MG63 (cell line): ENCODE measurements at regions not wholly inside any gene's neighbourhood (a gene's known extent, or its start where the extent isn't known, plus 50 kb on each side); places are given as distances from the start of the nearest gene placed in this dataset.

Source experiments
- DNase-seq: peaks from one replicate; pipeline ENCODE4 v3.0.0-alpha.2; 2020
- H3K27me3 ChIP-seq: fragments of 250-450 bp; sonication (Bioruptor Pico); 2 replicates; pipeline ENCODE4 v1.5.1; 2020; ENCODE audit warnings: mild to moderate bottlenecking, moderate library complexity
- H3K36me3 ChIP-seq: fragments of 250-450 bp; sonication (Bioruptor Pico); 2 replicates; pipeline ENCODE4 v1.5.1; 2020; ENCODE audit warnings: mild to moderate bottlenecking, moderate library complexity
- H3K4me3 ChIP-seq: fragments of 250-450 bp; sonication (Bioruptor Pico); 2 replicates; pipeline ENCODE4 v1.5.1; 2020; ENCODE audit warnings: mild to moderate bottlenecking, moderate library complexity
- H3K9me3 ChIP-seq: fragments of 250-450 bp; sonication (Bioruptor Pico); 2 replicates; pipeline ENCODE4 v1.5.1; 2020; ENCODE audit warnings: mild to moderate bottlenecking, moderate library complexity

GRCh38 chr4:187215438-187215837 is 491.8 kb upstream of the FAT1 start:
- no peaks in the 10 kb centered on the region for H3K9me3 ChIP-seq
- no peak for DNase-seq

GRCh38 chr4:187218705-187219245 is 495.1 kb upstream of the FAT1 start:
- Histone ChIP-seq H3K4me3 (peak overlapping the region; percentile 3; the same call in 1 of the 2 replicates), H3K27me3 (no peaks in the 10 kb centered on the region), H3K36me3 (no peaks in the 10 kb centered on the region), H3K9me3 (no peaks in the 10 kb centered on the region)
- DNase-seq = no peak

More at GRCh38 chr4:187215438-187215837, 491.8 kb upstream of the FAT1 start:
- Histone ChIP-seq H3K27me3 (no peaks in the 10 kb centered on the region), H3K4me3 (no peak overlapping the region), H3K36me3 (no peaks in the 10 kb centered on the region)

- Histone ChIP-seq H3K27me3 (no peaks in the 10 kb centered on the region), H3K9me3 (no peaks in the 10 kb centered on the region), H3K36me3 (no peaks in the 10 kb centered on the region), H3K4me3 (no peak overlapping the region)
- no peak for DNase-seq
These were observed 500.9 kb upstream of the FAT1 start for GRCh38 chr4:187224560-187224959.

- no peaks in the 10 kb centered on the region for H3K9me3 ChIP-seq
- DNase-seq = no peak
- H3K4me3 ChIP-seq = no peak overlapping the region
- no peaks in the 10 kb centered on the region for H3K36me3 ChIP-seq
- H3K27me3 ChIP-seq = no peaks in the 10 kb centered on the region
These were observed 504.4 kb upstream of the FAT1 start for GRCh38 chr4:187227907-187228704.

GRCh38 chr4:187232196-187232595 is 508.5 kb upstream of the FAT1 start:
- DNase-seq = no peak
- Histone ChIP-seq H3K36me3 (no peaks in the 10 kb centered on the region), H3K27me3 (no peaks in the 10 kb centered on the region), H3K4me3 (no peak overlapping the region), H3K9me3 (no peaks in the 10 kb centered on the region)

GRCh38 chr4:187232796-187233195 is 509.1 kb upstream of the FAT1 start:
- H3K9me3 ChIP-seq = no peaks in the 10 kb centered on the region
- H3K27me3 ChIP-seq = no peaks in the 10 kb centered on the region

DNA sequence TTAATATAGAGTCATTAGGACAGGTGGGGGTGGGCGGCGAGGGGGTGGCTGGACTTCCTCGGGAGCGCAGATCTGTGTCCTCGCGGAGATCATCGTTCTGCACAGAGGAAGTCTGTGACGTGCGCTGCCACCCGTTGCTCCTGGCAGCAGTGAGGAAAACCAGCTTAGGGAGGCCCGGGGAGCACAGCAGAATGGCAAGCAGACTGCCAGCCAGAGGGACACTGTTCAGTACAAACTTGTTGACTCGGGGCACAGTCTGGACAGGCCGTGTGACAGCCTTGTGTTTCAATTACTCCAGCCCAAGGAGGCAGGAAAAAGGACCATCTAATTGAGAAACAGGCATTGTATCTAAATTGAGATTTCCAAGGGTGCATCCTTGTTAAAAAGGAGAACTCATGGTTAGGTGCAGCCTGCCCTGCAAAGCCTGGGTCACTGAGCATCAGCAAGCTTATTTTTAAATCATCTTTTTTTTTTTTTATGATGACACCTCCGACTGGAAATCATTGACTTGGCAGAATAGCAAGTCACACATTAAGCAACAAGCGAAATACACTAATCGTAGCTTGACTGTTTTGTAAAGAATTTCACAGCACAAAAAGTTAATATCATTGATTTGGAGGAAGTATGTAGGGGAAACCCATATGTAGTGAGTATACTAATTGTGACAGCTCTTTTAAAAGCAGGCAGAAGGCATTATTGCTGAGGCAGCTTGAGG is 512.0 kb upstream of the FAT1 start:
- H3K27me3 ChIP-seq = no peaks in the 10 kb centered on the region
- no peak overlapping the region for H3K4me3 ChIP-seq
- no peak for DNase-seq

More at GRCh38 chr4:187232796-187233195, 509.1 kb upstream of the FAT1 start:
- Histone ChIP-seq H3K4me3 (no peak overlapping the region), H3K36me3 (no peaks in the 10 kb centered on the region)
- no peak for DNase-seq

DNA sequence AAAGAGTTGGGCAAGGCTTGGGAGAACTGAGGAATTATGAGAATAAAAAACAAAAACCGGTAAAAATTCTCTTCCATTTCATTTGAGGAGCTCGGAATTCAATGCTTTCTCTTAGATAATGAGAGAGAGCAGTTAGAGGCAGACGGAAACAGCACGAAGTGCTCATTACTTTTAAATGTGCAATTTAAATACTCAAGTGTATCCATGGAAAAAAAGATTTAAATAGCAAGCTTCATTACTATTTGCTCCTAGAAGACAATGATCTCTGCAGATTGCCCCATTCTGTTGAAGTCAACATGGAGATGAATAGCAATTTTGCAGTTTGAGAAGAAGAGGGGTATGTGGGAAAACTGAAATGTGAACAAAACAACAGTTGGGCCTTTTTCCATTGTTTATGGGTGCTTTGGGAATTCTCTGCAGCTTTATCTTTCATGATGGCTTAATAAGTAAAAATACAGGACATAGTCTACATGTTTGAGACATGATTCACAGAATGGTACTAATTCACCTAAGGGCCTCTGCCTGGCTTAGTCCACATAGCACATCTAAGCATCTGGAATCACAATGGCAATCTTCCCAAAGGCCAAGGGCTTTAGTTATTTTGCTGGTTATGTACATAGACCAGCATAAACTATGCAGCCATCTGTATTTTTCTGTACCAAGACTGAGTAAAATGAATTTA is 512.7 kb upstream of the FAT1 start:
- no peaks in the 10 kb centered on the region for H3K36me3 ChIP-seq
- H3K4me3 ChIP-seq = no peak overlapping the region
- H3K27me3 ChIP-seq = no peaks in the 10 kb centered on the region
- DNase-seq = peak; percentile 60
- H3K9me3 ChIP-seq = no peaks in the 10 kb centered on the region

More for the DNA sequence above, 512.0 kb upstream of the FAT1 start:
- no peaks in the 10 kb centered on the region for H3K9me3 ChIP-seq
- no peaks in the 10 kb centered on the region for H3K36me3 ChIP-seq

DNA sequence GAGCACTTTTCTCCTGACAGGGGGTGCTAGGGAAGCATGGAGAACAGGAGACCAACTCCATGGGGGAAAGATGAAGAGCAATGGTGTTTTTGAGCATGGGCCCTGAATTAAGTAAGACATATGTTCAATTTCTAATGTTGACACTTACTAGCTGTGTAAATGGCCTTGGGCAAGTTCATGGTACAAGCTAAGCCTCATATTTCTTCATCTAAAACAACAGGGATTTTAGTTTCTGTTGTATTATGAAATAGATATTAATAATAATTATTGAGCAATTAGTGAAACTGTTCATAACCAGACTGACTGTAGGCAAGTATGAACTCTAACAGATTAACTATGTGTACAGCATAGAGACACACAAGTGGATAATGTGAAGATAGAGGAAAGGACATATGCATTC is 515.0 kb upstream of the FAT1 start:
- H3K27me3 ChIP-seq = no peaks in the 10 kb centered on the region
- DNase-seq = no peak
- no peak overlapping the region for H3K4me3 ChIP-seq
- peaks cover 4% of the 10 kb centered on the region; the same call in 1 of the 2 replicates for H3K9me3 ChIP-seq
- no peaks in the 10 kb centered on the region for H3K36me3 ChIP-seq

DNA sequence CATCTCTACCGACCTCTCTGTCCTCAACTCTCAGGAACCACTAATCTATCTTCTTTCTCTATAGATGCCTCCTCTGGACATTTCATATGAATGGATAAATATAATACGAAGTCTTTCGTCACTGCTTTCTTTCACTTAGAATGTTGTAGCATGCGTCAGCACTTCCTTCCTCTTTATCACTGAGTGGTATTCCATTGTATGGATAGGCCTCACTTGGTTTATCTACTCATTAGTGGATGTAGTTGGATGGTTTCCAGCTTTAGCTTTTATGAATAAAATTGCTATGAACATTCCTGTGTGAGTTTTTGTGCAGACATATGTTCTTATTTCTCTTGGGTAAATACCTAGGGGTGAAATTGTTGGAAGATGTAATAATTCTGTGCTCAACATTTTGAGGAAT is 528.2 kb upstream of the FAT1 start:
- Histone ChIP-seq H3K27me3 (no peaks in the 10 kb centered on the region), H3K4me3 (no peak overlapping the region), H3K9me3 (no peaks in the 10 kb centered on the region), H3K36me3 (no peaks in the 10 kb centered on the region)
- no peak for DNase-seq

- no peak overlapping the region for H3K4me3 ChIP-seq
- DNase-seq = no peak
- H3K9me3 ChIP-seq = no peaks in the 10 kb centered on the region
- no peaks in the 10 kb centered on the region for H3K27me3 ChIP-seq
- H3K36me3 ChIP-seq = no peaks in the 10 kb centered on the region
These were observed 533.2 kb upstream of the FAT1 start for GRCh38 chr4:187256897-187257296.

- H3K36me3 ChIP-seq = no peaks in the 10 kb centered on the region
- DNase-seq = no peak
- H3K4me3 ChIP-seq = no peak overlapping the region
- no peaks in the 10 kb centered on the region for H3K9me3 ChIP-seq
- no peaks in the 10 kb centered on the region for H3K27me3 ChIP-seq
These were observed 535.2 kb upstream of the FAT1 start for GRCh38 chr4:187258651-187259401.

DNA sequence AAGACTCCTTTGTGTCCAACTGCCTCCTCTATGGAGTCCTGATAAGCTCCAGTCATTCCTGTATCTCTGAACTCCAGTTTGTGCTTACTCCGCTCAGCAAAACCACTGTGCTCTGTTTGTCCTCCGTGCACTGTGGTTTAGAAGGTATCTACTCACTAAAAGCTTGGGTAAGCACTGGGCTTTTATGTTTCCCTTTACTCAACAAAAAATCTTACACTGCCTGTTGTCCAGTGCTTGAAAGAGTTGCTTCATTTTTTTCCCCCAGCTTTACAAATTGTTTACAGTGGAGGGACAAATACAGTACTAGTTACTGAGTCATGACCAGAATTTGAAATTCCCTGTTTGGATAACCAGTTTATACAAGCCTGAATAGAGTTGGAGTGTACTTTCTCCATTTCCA is 545.3 kb upstream of the FAT1 start:
- Histone ChIP-seq H3K9me3 (no peaks in the 10 kb centered on the region), H3K36me3 (no peaks in the 10 kb centered on the region), H3K27me3 (no peaks in the 10 kb centered on the region), H3K4me3 (no peak overlapping the region)
- DNase-seq = no peak

DNA sequence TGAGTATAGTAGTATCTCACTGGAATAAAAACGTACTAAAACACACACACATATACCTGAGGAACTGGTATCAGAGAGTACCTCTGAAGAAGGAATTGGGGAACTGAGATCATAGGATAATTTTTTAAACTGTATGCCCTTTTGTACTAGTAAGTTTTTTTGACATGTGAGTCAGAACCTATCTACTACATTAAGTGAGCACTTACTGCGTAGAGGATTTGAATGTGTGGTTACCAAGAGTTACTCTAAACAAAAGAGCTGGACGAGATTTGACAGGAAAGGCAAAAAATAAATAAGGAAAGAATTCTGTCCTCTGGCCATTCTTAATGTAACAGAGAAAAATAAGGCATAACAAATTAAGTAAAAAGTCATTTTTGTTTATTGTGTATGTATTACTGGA is 546.5 kb upstream of the FAT1 start:
- Histone ChIP-seq H3K4me3 (no peak overlapping the region), H3K27me3 (no peaks in the 10 kb centered on the region), H3K9me3 (no peaks in the 10 kb centered on the region), H3K36me3 (no peaks in the 10 kb centered on the region)
- no peak for DNase-seq

DNA sequence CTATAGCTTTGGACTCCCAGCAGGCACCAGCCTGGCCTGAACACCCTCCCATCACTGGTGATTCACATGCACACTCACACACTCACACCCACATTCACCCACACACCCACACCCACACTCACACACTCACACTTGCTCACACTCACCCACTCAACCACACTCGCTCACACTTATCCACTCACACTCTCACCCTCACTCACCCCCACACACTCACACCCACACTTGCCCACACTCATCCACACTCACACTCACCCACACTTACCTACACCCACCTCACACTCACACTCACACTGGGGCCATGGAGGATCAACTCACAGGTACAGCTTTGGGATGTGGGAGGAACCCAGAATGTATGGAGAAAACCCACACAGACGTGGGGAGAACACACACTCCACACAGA is 548.2 kb upstream of the FAT1 start:
- H3K9me3 ChIP-seq = no peaks in the 10 kb centered on the region
- no peaks in the 10 kb centered on the region for H3K27me3 ChIP-seq
- no peak overlapping the region for H3K4me3 ChIP-seq
- no peaks in the 10 kb centered on the region for H3K36me3 ChIP-seq
- no peak for DNase-seq

DNA sequence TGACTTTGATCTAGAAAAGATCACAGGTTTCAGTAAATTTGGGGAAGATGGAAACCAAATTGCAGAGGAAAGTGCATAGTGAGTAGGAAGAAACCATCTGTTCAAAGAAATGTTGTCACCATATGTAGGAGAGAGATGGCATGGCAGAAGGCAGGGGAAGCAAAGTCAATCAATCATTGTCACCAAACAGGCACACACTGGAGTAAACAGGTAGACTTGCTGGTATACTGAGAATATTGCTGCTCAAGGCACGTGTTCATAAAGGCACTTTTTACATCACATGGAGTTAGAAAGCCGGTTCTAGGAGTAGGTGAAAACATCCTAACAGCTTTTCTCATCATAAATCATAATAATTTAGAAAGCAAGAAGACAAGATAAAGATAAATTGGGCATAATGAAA is 550.5 kb upstream of the FAT1 start:
- H3K9me3 ChIP-seq = no peaks in the 10 kb centered on the region
- no peak for DNase-seq
- H3K27me3 ChIP-seq = no peaks in the 10 kb centered on the region
- H3K36me3 ChIP-seq = no peaks in the 10 kb centered on the region
- H3K4me3 ChIP-seq = no peak overlapping the region
